H1 (cell line): ENCODE measurements at regions not wholly inside any gene's neighbourhood (a gene's known extent, or its start where the extent isn't known, plus 50 kb on each side); places are given as distances from the start of the nearest gene placed in this dataset.

Experiments
- ATF2 ChIP-seq: IDR thresholded peaks from 2 replicates; pipeline ENCODE4 v1.6.1; 2012; ENCODE audit warnings: low read length, inconsistent platforms
- CHD1 ChIP-seq: IDR thresholded peaks from 2 replicates; pipeline ENCODE4 v1.6.1; 2012; ENCODE audit warnings: low read depth, low read length, improper control_type of control experiment
- EZH2 ChIP-seq: fragments of 200-600 bp; sonication (generic); IDR thresholded peaks from 2 replicates; pipeline ENCODE4 v1.7.1; 2012; ENCODE audit warnings: low read depth, mild to moderate bottlenecking, moderate library complexity, low read length, inconsistent platforms; ENCODE audit not compliant: severe bottlenecking
- SP1 ChIP-seq: IDR thresholded peaks from 2 replicates; pipeline ENCODE4 v1.6.1; 2011; ENCODE audit warnings: low read depth, low read length
- TCF12 ChIP-seq: IDR thresholded peaks from 2 replicates; pipeline ENCODE4 v1.6.1; 2011; ENCODE audit warnings: low read depth, mild to moderate bottlenecking, low read length
- TF ChIP-seq, protein P1 (sequence below): fragments of 300-600 bp; sonication (generic); IDR thresholded peaks from 2 replicates; pipeline ENCODE4 v1.7.1; 2012; ENCODE audit warnings: low read length, moderate library complexity, mild to moderate bottlenecking, inconsistent platforms; ENCODE audit not compliant: insufficient replicate concordance

- TF ChIP-seq, protein P1, sequence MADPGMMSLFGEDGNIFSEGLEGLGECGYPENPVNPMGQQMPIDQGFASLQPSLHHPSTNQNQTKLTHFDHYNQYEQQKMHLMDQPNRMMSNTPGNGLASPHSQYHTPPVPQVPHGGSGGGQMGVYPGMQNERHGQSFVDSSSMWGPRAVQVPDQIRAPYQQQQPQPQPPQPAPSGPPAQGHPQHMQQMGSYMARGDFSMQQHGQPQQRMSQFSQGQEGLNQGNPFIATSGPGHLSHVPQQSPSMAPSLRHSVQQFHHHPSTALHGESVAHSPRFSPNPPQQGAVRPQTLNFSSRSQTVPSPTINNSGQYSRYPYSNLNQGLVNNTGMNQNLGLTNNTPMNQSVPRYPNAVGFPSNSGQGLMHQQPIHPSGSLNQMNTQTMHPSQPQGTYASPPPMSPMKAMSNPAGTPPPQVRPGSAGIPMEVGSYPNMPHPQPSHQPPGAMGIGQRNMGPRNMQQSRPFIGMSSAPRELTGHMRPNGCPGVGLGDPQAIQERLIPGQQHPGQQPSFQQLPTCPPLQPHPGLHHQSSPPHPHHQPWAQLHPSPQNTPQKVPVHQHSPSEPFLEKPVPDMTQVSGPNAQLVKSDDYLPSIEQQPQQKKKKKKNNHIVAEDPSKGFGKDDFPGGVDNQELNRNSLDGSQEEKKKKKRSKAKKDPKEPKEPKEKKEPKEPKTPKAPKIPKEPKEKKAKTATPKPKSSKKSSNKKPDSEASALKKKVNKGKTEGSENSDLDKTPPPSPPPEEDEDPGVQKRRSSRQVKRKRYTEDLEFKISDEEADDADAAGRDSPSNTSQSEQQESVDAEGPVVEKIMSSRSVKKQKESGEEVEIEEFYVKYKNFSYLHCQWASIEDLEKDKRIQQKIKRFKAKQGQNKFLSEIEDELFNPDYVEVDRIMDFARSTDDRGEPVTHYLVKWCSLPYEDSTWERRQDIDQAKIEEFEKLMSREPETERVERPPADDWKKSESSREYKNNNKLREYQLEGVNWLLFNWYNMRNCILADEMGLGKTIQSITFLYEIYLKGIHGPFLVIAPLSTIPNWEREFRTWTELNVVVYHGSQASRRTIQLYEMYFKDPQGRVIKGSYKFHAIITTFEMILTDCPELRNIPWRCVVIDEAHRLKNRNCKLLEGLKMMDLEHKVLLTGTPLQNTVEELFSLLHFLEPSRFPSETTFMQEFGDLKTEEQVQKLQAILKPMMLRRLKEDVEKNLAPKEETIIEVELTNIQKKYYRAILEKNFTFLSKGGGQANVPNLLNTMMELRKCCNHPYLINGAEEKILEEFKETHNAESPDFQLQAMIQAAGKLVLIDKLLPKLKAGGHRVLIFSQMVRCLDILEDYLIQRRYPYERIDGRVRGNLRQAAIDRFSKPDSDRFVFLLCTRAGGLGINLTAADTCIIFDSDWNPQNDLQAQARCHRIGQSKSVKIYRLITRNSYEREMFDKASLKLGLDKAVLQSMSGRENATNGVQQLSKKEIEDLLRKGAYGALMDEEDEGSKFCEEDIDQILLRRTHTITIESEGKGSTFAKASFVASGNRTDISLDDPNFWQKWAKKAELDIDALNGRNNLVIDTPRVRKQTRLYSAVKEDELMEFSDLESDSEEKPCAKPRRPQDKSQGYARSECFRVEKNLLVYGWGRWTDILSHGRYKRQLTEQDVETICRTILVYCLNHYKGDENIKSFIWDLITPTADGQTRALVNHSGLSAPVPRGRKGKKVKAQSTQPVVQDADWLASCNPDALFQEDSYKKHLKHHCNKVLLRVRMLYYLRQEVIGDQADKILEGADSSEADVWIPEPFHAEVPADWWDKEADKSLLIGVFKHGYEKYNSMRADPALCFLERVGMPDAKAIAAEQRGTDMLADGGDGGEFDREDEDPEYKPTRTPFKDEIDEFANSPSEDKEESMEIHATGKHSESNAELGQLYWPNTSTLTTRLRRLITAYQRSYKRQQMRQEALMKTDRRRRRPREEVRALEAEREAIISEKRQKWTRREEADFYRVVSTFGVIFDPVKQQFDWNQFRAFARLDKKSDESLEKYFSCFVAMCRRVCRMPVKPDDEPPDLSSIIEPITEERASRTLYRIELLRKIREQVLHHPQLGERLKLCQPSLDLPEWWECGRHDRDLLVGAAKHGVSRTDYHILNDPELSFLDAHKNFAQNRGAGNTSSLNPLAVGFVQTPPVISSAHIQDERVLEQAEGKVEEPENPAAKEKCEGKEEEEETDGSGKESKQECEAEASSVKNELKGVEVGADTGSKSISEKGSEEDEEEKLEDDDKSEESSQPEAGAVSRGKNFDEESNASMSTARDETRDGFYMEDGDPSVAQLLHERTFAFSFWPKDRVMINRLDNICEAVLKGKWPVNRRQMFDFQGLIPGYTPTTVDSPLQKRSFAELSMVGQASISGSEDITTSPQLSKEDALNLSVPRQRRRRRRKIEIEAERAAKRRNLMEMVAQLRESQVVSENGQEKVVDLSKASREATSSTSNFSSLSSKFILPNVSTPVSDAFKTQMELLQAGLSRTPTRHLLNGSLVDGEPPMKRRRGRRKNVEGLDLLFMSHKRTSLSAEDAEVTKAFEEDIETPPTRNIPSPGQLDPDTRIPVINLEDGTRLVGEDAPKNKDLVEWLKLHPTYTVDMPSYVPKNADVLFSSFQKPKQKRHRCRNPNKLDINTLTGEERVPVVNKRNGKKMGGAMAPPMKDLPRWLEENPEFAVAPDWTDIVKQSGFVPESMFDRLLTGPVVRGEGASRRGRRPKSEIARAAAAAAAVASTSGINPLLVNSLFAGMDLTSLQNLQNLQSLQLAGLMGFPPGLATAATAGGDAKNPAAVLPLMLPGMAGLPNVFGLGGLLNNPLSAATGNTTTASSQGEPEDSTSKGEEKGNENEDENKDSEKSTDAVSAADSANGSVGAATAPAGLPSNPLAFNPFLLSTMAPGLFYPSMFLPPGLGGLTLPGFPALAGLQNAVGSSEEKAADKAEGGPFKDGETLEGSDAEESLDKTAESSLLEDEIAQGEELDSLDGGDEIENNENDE, result no peak
- no peak for TF ChIP-seq SP1
- TF ChIP-seq EZH2, result no peak
- TF ChIP-seq ATF2, result no peak
- no peak for TF ChIP-seq CHD1
- TF ChIP-seq TCF12, result no peak
Observed at GRCh38 chr1:189463166-189463565, 1014.5 kb downstream of the BRINP3 start (continued).
